NCI-H2029 (cell line): ENCODE measurements at regions not wholly inside any gene's neighbourhood (a gene's known extent, or its start where the extent isn't known, plus 50 kb on each side); places are given as distances from the start of the nearest gene placed in this dataset.

ENCODE experiments used
- DNase-seq: peaks from one replicate; lab custom pipeline; 2025; lab: John Stamatoyannopoulos, UW

DNA sequence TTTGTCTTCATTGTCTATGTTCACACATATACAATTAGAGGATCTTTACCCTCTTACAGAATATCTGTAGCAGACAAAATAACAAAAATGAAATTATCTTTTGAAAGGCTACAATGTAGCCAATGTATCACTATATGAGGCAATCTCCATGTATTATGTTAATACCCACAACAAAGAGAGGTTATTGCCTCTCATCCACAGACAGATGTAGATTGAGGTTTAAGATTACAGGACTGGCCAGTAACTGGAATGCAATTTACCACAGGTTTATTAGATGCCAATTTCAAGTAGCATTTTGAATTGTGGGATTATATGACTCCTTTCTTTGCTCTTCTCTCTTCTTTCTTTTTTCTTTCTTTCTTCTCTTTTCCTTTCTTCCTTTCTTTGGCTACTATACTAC is 242.6 kb downstream of the ANKRD50 start:
- DNase-seq, result no peak

GRCh38 chr4:124478470-124478869 is 234.1 kb downstream of the ANKRD50 start:
- no peak for DNase-seq

GRCh38 chr4:124480061-124480460 is 232.5 kb downstream of the ANKRD50 start:
- no peak for DNase-seq

- no peak for DNase-seq
Measured at GRCh38 chr4:124481123-124481522, 231.4 kb downstream of the ANKRD50 start.

GRCh38 chr4:124483048-124483906 is 229.3 kb downstream of the ANKRD50 start:
- no peak for DNase-seq

DNA sequence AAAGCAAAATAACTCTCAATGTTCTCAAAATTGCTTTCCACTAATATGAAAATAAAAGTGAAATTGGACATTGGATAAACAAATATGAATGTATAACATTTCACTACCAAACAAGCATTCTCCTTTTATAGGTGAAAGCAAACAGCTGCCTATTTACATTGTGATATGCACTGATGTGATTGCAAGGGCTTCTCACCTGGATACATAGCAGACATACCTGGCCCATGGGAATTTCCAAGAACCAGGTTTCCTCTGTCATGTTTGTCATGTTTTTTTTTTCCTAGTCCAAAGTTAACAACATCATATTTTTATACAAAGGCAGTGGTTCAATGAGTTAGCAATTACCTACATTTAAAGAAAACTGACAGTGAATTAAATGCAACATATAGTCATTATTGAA is 228.5 kb downstream of the ANKRD50 start:
- DNase-seq, result no peak

DNA sequence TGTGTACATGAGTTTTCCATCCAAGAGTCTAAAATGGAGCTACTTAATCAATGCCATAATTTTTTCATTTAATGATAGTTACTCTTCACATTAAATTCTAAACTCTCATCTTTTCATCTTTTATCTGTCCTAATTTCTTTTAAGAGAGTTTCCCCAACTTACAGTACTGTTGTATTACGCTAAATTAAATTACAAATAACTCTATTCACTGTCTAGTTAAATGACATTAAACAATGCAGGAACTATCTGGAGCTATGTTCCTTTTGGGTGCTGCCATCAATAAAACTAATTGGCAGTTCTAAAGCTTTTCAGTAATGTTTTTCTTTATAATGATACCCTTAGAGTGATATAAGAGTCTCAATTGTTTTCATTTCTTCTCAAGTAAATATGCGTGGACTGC is 227.6 kb downstream of the ANKRD50 start:
- no peak for DNase-seq

DNA sequence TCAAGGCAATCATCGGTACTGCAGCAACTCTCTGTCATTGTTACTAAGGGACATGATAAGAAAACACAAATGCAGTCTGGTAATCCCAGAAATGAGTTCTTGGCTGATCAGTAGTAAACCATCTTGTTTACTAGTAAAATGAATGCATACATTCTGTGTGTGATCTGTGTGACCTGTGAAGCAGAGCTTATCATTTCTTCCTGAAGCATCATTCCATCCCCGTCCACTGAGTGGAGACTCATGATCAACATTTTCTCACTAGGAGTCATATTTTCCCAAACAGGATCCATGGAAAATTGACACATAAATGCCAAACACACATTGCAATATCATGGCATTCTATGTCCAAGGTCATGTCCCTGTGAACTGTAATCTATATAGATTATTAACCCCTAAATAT is 226.1 kb downstream of the ANKRD50 start:
- no peak for DNase-seq

DNA sequence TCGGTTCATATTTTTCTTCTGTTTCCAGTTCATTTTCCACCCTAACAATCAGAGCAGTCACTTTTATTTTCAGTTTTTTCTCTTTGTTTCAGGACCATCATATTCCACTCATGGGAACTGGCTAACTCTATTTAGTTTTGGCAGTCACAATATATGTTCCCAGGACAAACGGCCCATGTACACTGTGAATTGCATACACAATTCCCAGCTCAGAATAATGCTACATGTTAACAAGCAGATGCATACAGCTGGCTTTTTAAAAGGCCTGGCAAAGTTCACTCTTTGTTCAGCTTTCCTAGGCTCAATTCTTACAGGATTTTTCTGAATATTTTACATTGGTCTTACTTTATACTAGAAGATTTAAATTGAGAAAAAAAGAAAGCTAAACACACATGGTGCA is 224.9 kb downstream of the ANKRD50 start:
- DNase-seq, result no peak

GRCh38 chr4:124491361-124492145 is 221.0 kb downstream of the ANKRD50 start:
- DNase-seq, result no peak

DNA sequence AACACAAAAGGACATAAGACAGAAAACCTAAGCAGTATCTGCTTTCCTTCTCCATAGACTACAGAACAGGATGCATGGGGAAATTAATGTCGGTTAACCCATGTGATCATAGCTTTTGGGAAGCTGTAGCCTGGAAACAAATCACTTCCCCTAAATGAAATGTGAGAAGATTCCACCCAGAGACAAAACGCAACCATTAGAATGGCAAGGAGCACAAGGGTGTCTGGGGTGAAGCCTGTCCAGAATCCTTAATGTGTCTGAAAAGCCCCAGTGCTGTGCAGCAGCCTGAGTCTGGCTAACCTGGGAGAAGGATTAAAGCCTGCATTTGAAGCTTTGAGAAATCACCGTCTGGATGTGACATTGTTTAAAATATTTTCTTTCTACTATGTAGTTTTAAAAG is 213.3 kb downstream of the ANKRD50 start:
- no peak for DNase-seq

DNA sequence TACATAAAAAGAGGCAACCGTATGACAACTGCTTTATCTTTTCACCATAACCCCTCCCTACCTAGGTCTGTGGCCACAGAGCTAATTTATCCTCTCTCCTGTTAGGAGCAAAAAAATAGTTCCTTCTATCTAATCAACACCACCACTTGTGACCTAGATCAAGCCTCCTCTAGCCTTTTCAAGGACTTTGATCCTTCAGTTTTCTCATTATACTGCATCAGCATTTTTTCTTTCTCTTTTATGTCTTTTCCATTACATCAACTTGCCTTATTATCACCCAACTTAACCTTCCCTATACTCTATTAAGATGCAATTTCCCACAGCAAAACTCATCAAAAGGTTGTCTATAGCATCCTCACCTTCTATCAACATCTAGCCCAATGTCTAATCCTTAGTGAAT is 211.0 kb downstream of the ANKRD50 start:
- no peak for DNase-seq

DNA sequence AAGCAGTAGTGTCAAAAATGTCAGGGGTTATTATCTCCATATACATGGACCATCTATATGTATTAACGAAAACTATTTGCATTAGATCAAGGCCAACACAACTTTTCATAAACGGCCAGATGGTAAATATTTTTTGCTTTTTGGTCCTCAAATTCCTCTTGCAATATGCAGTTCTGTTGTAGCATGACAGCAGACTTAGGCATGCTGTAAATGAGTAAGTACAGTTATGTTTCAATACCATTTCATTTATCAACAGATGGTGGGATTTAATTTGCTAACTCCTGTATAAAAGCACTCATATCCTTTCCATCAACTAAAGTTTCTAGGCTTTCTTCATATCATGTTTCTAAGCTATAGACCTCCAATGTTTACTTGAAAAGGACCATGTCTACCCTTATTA is 208.1 kb downstream of the ANKRD50 start:
- DNase-seq, result no peak

GRCh38 chr4:124505211-124505610 is 207.3 kb downstream of the ANKRD50 start:
- no peak for DNase-seq

GRCh38 chr4:124509151-124509550 is 203.4 kb downstream of the ANKRD50 start:
- no peak for DNase-seq

DNA sequence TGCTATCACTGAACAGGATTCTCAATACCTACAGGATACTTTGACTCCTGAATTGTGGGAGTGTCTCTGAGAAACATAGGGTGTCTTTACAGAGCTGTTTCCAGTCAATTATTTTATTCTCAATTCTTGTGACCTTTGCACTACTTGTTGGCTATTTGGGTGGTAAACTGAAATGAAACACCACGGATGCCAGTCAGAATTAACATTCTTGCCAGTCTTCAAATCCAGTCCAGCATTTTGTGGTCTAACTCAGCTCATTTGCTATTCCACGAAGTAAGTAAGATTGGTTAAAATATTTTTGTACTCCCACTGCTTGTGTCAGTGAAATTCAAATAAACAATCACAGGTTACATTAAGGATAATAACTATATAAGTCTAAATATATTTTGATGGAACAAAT is 197.9 kb downstream of the ANKRD50 start:
- no peak for DNase-seq

GRCh38 chr4:124515591-124515990 is 196.9 kb downstream of the ANKRD50 start:
- DNase-seq, result no peak

DNA sequence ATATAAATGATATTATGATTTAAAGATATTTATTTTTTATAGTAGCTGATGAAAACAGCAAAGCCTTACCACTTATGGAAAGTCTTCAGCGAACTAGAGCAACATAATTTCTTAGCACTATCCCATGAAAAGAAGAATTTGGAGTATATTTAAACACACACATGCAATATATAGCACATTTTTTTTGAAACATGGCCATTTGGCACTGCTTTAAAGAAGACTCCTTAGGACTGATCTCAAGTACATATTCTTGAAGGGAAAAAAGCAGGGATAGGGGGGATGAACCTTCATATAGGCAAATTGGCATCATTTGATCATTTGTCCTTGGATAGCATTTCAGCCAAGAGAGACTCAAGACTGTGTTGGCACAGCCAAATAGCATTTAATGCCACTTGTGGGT is 193.3 kb downstream of the ANKRD50 start:
- DNase-seq, result no peak

DNA sequence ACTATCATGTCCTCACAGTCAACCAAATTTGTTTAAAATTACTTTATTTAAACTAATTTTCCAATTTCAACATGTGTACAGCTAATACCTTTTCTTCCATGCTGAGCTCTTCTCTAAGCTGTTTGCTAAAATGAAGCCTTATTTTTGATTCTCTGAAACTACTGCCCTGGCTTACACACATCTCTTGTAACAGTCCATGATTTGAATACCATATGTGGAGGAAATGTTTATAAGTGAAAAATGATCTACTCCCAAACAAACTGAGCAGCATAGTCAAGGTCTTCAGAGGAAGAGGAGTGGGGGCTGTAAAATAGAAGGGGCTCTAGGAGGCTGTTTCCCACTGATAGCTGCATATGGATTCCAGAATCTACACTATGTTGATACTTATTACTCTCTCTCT is 188.7 kb downstream of the ANKRD50 start:
- no peak for DNase-seq

GRCh38 chr4:124525524-124525923 is 187.0 kb downstream of the ANKRD50 start:
- DNase-seq, result no peak

- no peak for DNase-seq
Measured at GRCh38 chr4:124526331-124526730, 186.2 kb downstream of the ANKRD50 start.

DNA sequence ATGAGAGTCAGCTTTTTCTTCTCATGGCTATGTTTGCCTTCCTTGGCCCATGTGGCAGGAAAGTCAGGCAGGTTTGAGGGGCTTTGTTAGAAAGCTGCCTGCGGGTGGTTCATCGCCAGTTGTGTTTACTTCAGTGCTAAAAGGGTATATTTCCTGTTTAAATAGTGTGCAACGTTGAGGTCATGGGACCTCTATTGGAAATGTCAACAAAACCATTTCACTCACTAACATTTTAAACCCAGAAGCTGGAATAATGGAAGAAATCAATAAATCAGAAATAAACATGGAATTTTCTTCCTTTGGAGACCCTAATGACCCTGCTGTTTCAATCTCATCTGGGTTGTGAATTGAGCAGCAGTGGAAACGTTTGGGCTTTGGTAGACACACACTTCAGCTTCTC is 185.8 kb downstream of the ANKRD50 start:
- peak; percentile 11 for DNase-seq

DNA sequence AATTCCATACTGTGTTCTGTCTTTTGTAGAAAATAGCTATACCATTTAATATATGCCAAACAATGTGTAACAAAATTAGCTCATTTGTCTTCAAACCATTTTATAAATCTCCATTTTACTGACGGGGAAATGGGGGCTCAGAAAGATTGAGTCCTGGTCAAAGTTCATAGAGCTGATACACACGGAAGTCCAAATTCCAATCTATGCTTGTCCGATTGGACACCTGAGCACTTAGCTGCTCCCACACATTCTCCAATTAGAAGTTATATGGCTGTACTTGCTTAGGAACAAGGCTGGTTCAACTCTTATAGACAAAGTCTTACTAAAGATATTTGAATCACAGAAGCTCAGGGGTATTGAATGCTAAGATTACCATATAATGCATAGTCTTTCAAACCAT is 185.2 kb downstream of the ANKRD50 start:
- DNase-seq, result no peak
